ENCODE measurements at regions not wholly inside any gene's neighbourhood (a gene's known extent, or its start where the extent isn't known, plus 50 kb on each side); places are given as distances from the start of the nearest gene placed in this dataset.

DNA sequence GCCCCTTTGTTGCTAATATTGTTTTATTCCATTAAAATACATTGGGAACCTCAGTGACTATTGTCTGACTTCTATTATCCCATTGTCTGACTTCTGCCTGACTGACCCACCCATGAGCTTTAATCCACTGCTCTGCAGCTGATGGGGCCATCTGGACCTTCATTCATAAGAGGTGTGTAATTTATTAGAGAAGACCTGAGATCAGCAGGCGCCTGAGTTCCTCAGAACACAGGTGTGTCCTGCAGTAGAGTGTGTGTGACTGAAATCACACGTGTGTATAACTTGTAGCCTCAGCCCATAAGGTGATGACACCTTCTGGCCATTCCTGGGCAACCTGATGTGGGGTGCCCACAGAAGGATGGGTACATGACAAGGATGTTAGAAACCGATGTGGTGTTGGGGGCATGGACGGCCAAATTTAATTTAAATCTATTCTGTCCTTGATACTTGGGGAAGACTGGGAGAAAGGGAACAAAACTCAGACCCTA lies 821.0 kb downstream of the TMEM121 start (continued):
- TF ChIP-seq, protein P1, sequence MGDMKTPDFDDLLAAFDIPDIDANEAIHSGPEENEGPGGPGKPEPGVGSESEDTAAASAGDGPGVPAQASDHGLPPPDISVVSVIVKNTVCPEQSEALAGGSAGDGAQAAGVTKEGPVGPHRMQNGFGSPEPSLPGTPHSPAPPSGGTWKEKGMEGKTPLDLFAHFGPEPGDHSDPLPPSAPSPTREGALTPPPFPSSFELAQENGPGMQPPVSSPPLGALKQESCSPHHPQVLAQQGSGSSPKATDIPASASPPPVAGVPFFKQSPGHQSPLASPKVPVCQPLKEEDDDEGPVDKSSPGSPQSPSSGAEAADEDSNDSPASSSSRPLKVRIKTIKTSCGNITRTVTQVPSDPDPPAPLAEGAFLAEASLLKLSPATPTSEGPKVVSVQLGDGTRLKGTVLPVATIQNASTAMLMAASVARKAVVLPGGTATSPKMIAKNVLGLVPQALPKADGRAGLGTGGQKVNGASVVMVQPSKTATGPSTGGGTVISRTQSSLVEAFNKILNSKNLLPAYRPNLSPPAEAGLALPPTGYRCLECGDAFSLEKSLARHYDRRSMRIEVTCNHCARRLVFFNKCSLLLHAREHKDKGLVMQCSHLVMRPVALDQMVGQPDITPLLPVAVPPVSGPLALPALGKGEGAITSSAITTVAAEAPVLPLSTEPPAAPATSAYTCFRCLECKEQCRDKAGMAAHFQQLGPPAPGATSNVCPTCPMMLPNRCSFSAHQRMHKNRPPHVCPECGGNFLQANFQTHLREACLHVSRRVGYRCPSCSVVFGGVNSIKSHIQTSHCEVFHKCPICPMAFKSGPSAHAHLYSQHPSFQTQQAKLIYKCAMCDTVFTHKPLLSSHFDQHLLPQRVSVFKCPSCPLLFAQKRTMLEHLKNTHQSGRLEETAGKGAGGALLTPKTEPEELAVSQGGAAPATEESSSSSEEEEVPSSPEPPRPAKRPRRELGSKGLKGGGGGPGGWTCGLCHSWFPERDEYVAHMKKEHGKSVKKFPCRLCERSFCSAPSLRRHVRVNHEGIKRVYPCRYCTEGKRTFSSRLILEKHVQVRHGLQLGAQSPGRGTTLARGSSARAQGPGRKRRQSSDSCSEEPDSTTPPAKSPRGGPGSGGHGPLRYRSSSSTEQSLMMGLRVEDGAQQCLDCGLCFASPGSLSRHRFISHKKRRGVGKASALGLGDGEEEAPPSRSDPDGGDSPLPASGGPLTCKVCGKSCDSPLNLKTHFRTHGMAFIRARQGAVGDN (CRISPR knock-in tag; IDR thresholded peaks at IDR 0.05), result no peak
- TF ChIP-seq ZNF143 (CRISPR knock-in tag; IDR thresholded peaks at IDR 0.05), result no peak
- no peak for TF ChIP-seq ZNF788 (CRISPR knock-in tag; IDR thresholded peaks at IDR 0.05; ENCODE audit: borderline replicate concordance)
- TF ChIP-seq HMG20B (CRISPR knock-in tag; conservative IDR thresholded peaks at IDR 0.05), result no peak
- no peak for TF ChIP-seq ZNF629 (CRISPR knock-in tag; conservative IDR thresholded peaks at IDR 0.05)
- TF ChIP-seq ELF4 (CRISPR knock-in tag; IDR thresholded peaks at IDR 0.05; ENCODE audit: borderline replicate concordance), result no peak
- no peak for TF ChIP-seq ZNF543 (CRISPR knock-in tag; IDR thresholded peaks at IDR 0.05)

DNA sequence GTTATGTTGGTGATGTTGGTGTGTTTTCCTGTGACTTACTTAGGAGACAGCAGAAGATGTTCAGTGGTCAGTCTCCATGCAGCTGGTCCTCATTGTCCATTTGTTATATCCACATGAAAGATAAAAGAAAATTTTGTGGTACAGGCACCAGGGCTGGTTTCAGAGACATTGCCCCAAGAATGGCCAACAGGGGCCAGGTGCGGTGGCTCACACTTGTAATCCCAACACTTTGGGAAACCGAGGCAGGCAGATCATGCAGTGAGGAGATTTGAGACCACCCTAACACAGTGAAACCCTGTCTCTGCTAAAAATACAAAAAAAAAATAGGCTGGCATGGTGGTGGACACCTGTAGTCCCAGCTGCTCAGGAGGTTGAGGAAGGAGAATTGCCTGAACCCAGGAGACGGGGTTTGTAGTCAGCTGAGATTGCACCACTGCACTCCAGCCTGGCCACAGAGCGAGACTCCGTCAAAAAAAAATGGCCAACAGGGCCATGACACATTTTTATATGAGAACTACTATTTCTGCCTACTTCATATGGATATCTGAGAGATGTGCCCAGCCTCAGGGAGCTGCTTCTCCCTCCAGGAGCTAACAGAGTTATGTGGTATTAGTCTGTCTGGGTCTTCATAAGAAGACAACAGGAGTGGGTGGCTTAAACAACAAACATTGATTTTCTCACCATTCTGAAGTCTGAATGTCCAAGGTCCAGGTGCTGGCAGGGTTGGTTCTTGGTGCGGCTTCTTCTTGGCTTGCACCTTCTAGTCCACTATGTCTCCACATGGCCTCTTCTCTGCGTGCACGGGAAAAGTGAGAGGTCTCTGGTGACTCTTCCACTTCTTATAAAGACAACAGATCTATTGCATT lies 821.7 kb downstream of the TMEM121 start:
- Histone ChIP-seq H3K9me3 (ENCODE audit: low read length) (no peaks in the 10 kb centered on the region), H3K79me2 (ENCODE audit: insufficient read depth, low read length) (no peaks in the 10 kb centered on the region), H3K36me3 (replicated peaks in 1 of 2; ENCODE audit: control insufficient read depth in 1 of 2, insufficient read depth in 2 of 2, low read length in 2 of 2) (no peaks in the 10 kb centered on the region), H3K27ac (ENCODE audit: extremely low read length, insufficient read depth, low read length) (no peak overlapping the region), H3K4me1 (ENCODE audit: insufficient read depth, low read length) (no peaks in the 10 kb centered on the region), H2AFZ (ENCODE audit: low read length) (no peak overlapping the region), H3K4me3 (replicated peaks in 1 of 3; ENCODE audit: insufficient read depth in 1 of 3, low read depth in 2 of 3, low read length in 3 of 3) (no peak overlapping the region), H3K9ac (ENCODE audit: insufficient read depth, low read depth, low read length) (no peak overlapping the region), H4K20me1 (ENCODE audit: insufficient read depth, low read length) (no peaks in the 10 kb centered on the region), H3K4me2 (ENCODE audit: low read depth, low read length) (no peak overlapping the region), H3K27me3 (ENCODE audit: control insufficient read depth in 1 of 2, insufficient read depth in 2 of 2, low read length in 2 of 2) (no peaks in the 10 kb centered on the region)
- DNase-seq (ENCODE audit: low spot score), result no peak
- 0 out of 2 replicates have a peak, but pooled peaks have one; percentile 6 for TF ChIP-seq IKZF5 (CRISPR knock-in tag; IDR thresholded peaks at IDR 0.05)
- no peak for TF ChIP-seq NKX3-1 (CRISPR knock-in tag; IDR thresholded peaks at IDR 0.05)
- no TSS peak for BruUV-seq (replicated peaks)
- FAIRE-seq, result no peak
- POLR2A ChIA-PET, result no interaction called here
- CTCF ChIA-PET (ENCODE audit: low intra/inter-chr PET ratio, low total read pairs), result no interaction called here
- intact Hi-C loops (cut with micrococcal nuclease; ENCODE audit: unreplicated experiment), result no loop called here
- ATAC-seq, result no peak
- 11% methylated on average over 8 of the region's 8 CpGs for WGBS (ENCODE audit: low lambda C conversion rate)
- in situ Hi-C loops (cut with HindIII; ENCODE audit: extremely low pct_ligation_motif_present, low pct_unique_long_range_greater_than_20kb), result no loop called here

All from HepG2 (cell line).